ENCODE measurements at regions not wholly inside any gene's neighbourhood (a gene's known extent, or its start where the extent isn't known, plus 50 kb on each side); places are given as distances from the start of the nearest gene placed in this dataset.

DNA sequence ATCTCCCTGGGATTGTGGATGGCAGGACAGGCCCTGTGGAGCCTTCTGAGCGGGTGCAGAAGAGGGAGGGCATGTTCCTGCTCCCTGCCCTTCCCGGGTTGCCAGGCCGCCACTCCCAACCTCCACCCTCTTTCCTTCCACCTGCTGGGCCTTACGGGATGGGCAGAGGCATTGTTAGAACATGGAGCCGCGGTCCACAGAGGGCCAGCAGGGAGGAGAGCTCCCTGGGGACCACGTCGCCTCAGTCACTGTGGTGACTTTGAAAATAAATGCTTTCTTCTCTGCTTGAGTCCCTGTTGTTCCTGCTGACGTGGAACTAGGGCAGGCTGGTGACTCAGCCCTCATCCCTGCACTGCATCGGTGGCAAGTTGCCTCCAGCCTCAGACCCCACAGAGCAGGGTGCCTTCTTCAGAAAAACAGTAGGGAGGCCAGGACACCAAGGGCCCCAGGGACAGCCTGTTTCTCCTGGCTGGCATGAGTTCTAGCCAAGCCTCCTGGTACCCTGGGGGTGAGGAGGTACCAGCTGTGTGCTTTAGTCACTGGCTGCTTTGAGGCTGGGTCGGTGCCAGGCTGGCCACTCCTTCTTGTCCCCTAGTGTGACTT is 224.9 kb downstream of the SEC14L1 start:
- H4K20me1 ChIP-seq (ENCODE audit: insufficient read depth) = no peaks in the 10 kb centered on the region
- peaks cover 83% of the 10 kb centered on the region for H3K4me1 ChIP-seq (ENCODE audit: low read depth, poor library complexity, severe bottlenecking)
- H3K4me2 ChIP-seq = peak overlapping the region; percentile 94
- H3K79me2 ChIP-seq (ENCODE audit: insufficient read depth, low read depth) = peaks cover 71% of the 10 kb centered on the region
- no peaks in the 10 kb centered on the region for H3K27me3 ChIP-seq (ENCODE audit: insufficient read depth, low read depth)
- H3K4me3 ChIP-seq (IDR thresholded peaks at IDR 0.05; ENCODE audit: insufficient read depth, low read depth, low read length) = no peak overlapping the region
- H3K36me3 ChIP-seq (ENCODE audit: insufficient read depth) = no peaks in the 10 kb centered on the region
- H3K9ac ChIP-seq = peak overlapping the region; percentile 38; the same call in 1 of the 2 replicates
- TF ChIP-seq, protein P1, sequence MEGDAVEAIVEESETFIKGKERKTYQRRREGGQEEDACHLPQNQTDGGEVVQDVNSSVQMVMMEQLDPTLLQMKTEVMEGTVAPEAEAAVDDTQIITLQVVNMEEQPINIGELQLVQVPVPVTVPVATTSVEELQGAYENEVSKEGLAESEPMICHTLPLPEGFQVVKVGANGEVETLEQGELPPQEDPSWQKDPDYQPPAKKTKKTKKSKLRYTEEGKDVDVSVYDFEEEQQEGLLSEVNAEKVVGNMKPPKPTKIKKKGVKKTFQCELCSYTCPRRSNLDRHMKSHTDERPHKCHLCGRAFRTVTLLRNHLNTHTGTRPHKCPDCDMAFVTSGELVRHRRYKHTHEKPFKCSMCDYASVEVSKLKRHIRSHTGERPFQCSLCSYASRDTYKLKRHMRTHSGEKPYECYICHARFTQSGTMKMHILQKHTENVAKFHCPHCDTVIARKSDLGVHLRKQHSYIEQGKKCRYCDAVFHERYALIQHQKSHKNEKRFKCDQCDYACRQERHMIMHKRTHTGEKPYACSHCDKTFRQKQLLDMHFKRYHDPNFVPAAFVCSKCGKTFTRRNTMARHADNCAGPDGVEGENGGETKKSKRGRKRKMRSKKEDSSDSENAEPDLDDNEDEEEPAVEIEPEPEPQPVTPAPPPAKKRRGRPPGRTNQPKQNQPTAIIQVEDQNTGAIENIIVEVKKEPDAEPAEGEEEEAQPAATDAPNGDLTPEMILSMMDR (conservative IDR thresholded peaks at IDR 0.05; ENCODE audit: low read depth, low read length) = no peak
- peak overlapping the region; percentile 76 for H3K27ac ChIP-seq
- no peak overlapping the region for H2AFZ ChIP-seq (ENCODE audit: low read depth)

DNA sequence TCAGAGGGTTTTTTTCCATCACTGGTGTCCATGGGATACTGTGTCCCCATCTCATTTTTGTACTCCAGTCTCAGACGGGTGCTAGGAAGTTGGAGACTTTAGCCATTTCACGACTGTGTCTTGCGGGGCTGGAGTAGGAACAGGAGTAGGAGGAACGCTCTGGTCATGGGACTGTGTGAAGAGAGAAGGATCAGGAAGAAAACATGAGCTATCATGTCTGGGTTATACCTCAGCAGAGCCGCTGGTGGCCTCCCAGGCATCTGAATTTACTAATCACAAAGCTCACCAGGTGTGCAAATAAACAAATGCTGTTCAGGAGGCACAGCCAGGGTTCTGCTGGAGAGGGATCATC is 225.4 kb downstream of the SEC14L1 start:
- Histone ChIP-seq H3K9ac (peak overlapping the region; percentile 38; the same call in 1 of the 2 replicates), H3K27me3 (ENCODE audit: insufficient read depth, low read depth) (no peaks in the 10 kb centered on the region), H3K36me3 (ENCODE audit: insufficient read depth) (no peaks in the 10 kb centered on the region), H3K4me2 (peak overlapping the region; percentile 94), H4K20me1 (ENCODE audit: insufficient read depth) (no peaks in the 10 kb centered on the region), H3K79me2 (ENCODE audit: insufficient read depth, low read depth) (peaks cover 76% of the 10 kb centered on the region), H3K4me1 (ENCODE audit: low read depth, poor library complexity, severe bottlenecking) (peaks cover 88% of the 10 kb centered on the region), H2AFZ (ENCODE audit: low read depth) (peak overlapping the region; percentile 57; the same call in 1 of the 2 replicates), H3K27ac (peak overlapping the region; percentile 76), H3K4me3 (IDR thresholded peaks at IDR 0.05; ENCODE audit: insufficient read depth, low read depth, low read length) (no peak overlapping the region)
- TF ChIP-seq, protein P1 (conservative IDR thresholded peaks at IDR 0.05; ENCODE audit: low read depth, low read length) = no peak

DNA sequence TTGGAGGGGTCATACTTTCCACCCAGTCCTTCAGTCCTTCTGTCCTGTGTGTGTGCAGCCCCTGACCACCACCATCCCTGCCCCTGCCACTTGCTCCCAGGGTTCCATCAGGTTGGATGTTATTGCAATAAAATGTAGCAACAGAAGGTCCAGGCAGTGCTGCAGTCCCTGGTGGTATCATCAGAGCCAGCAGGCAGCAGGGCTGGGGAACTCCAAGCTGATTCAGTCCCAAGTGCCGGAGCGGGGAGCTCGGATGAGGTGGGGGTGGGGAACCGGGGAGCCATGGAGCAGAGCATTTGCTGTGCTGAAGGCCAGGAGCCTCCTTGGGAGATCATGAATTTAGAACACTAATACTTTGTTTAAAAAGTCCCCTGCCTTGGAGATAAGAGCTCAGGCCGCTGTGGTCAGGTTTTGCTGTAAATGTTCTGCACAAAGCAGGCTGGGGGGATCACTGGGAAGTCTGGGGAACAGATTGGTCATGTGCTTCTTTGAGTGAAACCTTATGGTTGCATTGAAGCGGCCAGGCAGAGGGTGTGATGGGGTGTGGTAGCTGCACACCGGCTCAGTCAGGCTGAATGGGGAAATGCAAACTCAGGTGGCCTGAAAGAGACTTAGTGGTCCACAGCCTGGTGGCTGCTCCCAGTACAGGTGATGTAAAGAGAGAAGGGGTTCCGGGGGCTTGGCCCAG is 225.9 kb downstream of the SEC14L1 start:
- H3K27ac ChIP-seq = peak overlapping the region; percentile 76

DNA sequence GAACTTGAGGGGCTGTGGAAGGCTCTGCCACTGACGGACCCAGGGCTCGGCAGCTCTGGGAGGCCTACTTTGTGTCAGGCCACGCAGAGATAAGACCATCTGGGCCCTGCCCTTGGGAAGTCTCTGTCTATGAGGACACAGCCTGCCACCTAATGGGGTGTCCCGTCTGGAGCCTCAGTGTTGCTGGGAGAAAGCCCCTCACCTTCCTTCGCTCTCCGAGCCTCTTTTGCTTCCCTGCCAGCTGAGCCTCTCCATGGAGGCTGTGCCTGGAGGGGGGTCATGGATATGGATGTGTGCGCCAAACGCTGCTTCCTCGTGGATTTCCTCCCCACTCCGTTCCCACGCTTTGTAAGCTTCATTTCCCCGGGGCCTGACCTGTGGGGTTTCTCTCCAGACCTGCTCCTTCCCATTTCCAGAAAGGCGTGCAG is 228.8 kb downstream of the SEC14L1 start:
- Histone ChIP-seq H4K20me1 (ENCODE audit: insufficient read depth) (no peaks in the 10 kb centered on the region), H3K27ac (peak overlapping the region; percentile 90), H3K27me3 (ENCODE audit: insufficient read depth, low read depth) (no peaks in the 10 kb centered on the region), H3K36me3 (ENCODE audit: insufficient read depth) (no peaks in the 10 kb centered on the region), H3K9ac (peak overlapping the region; percentile 94; the same call in 1 of the 2 replicates), H2AFZ (ENCODE audit: low read depth) (no peak overlapping the region), H3K4me1 (ENCODE audit: low read depth, poor library complexity, severe bottlenecking) (peaks cover 86% of the 10 kb centered on the region), H3K79me2 (ENCODE audit: insufficient read depth, low read depth) (peaks cover 86% of the 10 kb centered on the region), H3K4me2 (peak overlapping the region; percentile 91; the same call in 1 of the 2 replicates), H3K4me3 (IDR thresholded peaks at IDR 0.05; ENCODE audit: insufficient read depth, low read depth, low read length) (no peak overlapping the region)
- TF ChIP-seq, protein P1 (conservative IDR thresholded peaks at IDR 0.05; ENCODE audit: low read depth, low read length) = no peak

More for the DNA sequence above, 225.9 kb downstream of the SEC14L1 start:
- peaks cover 93% of the 10 kb centered on the region for H3K4me1 ChIP-seq (ENCODE audit: low read depth, poor library complexity, severe bottlenecking)
- no peaks in the 10 kb centered on the region for H3K36me3 ChIP-seq (ENCODE audit: insufficient read depth)
- H2AFZ ChIP-seq (ENCODE audit: low read depth) = peak overlapping the region; percentile 57; the same call in 1 of the 2 replicates
- H3K79me2 ChIP-seq (ENCODE audit: insufficient read depth, low read depth) = peaks cover 81% of the 10 kb centered on the region
- peak overlapping the region; percentile 94 for H3K4me2 ChIP-seq
- H3K9ac ChIP-seq = peak overlapping the region; percentile 38; the same call in 1 of the 2 replicates
- H3K27me3 ChIP-seq (ENCODE audit: insufficient read depth, low read depth) = no peaks in the 10 kb centered on the region
- no peak overlapping the region for H3K4me3 ChIP-seq (IDR thresholded peaks at IDR 0.05; ENCODE audit: insufficient read depth, low read depth, low read length)
- TF ChIP-seq, protein P1 (conservative IDR thresholded peaks at IDR 0.05; ENCODE audit: low read depth, low read length) = no peak
- H4K20me1 ChIP-seq (ENCODE audit: insufficient read depth) = no peaks in the 10 kb centered on the region
